ELF-1 (cell line): ENCODE measurements at regions not wholly inside any gene's neighbourhood (a gene's known extent, or its start where the extent isn't known, plus 50 kb on each side); places are given as distances from the start of the nearest gene placed in this dataset.

Experiments
- DNase-seq: peaks from one replicate; pipeline ENCODE4 v3.0.0-alpha.2; 2016; ENCODE audit warnings: low read depth, low spot score

GRCh38 chr18:31213641-31214040 lies 51.0 kb upstream of the DSC1 start:
- no peak for DNase-seq

DNA sequence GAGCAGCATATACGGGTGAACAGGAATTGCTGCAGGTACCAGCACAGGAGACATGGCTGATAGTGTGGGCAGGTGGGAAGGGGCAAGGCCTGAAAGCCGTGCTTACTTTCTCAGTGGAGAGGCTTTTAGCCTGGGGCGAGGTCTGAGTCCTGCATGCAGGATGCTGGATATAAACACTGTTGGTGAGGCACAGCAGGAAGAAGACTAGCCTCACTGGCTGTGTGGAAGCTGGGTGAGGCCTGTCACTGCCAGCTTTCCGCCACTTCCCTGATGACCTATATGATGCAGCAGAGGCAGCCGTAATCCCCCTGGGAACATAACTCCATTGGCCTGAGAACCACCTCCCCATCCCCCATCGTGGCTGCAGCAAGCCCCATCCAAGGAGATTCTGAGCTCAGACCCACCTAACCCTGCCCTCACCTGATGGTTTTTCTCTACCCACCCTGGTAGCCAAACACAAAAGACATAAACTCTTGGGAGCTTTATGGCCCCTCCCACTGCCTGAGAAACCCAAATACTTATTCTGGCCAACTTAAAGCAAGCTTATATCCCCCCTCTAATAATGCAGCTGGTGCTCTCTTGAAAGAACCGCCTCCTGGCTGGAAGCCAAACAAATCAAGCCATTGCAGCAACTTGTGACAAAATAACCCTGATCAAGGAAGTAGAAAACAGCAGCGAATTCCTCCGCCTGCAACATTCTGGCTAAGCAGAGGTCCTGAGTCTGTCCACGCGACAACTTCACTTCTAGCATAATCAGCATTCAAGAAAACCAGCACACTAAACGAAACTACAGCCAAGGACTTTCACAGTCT lies 54.6 kb upstream of the DSC1 start:
- peak; percentile 82 for DNase-seq

DNA sequence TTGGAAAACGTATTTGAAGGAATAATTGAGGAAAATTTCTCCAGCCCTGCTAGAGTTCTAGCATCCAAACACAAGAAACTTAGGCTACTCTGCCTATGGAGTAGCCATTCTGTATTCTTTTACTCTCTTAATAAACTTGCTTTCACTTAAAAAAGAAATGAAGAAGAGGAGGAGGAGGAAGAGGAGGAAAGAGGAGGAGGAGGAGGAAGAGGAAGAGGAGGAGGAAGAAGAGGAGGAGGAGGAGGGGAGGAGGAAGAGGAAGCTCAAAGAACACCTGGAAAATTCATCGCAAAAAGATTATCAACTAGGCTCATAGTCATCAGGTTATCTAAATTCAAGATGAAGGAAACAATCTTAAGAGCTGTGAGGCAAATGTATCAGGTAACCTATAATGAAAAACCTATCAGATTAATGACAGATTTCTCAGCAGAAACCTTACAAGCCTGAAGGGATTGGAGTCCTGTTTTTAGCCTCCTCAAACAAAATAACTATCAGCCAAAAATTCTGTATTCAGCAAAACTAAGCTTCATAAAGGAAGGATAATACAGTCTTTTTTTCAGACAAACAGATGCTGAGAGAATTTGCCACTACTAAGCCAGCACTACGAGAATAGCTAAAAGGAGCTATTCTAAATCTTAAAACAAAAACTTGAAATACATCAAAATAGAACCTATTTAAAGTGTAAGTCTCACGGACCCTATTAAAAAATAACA lies 56.2 kb upstream of the DSC1 start:
- DNase-seq = no peak

DNA sequence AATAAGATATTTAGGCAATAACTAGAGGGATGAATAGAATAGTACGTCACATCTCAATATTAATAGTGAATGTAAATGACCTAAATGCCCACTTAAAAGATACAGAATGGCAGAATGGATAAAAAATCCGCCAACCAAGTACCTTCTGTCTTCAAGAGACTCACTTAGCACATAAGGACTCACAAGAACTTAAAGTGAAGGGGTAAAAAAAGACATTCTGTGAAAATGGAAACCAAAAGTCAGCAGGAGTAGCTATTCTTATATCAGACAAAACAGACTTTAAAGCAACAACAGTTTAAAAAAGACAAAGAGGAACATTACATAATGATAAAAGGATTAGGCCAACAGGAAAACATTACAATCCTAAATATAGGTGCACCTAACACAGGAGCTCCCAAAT lies 56.7 kb upstream of the DSC1 start:
- no peak for DNase-seq

GRCh38 chr18:31223371-31223770 lies 60.7 kb upstream of the DSC1 start:
- DNase-seq = no peak

DNA sequence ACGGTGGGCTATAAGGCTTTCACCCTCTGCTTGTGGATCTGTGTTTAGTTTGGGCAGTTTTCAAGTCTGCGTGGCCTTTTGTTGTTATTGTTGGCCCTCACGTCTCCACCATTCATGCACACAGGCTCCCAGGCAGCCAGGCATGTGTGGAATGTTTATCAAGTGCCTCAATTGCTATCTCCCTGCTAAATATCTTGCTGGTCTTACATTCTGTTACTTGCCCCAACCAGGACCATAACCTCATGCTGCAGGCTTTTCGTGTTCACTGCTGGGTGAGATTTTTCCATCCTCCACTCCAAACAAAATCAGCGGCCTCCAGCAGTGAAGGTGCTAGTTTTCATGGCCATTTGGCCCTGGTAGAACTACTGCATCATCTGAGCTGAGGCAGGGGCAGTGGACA lies 63.0 kb upstream of the DSC1 start:
- DNase-seq = peak; percentile 84

DNA sequence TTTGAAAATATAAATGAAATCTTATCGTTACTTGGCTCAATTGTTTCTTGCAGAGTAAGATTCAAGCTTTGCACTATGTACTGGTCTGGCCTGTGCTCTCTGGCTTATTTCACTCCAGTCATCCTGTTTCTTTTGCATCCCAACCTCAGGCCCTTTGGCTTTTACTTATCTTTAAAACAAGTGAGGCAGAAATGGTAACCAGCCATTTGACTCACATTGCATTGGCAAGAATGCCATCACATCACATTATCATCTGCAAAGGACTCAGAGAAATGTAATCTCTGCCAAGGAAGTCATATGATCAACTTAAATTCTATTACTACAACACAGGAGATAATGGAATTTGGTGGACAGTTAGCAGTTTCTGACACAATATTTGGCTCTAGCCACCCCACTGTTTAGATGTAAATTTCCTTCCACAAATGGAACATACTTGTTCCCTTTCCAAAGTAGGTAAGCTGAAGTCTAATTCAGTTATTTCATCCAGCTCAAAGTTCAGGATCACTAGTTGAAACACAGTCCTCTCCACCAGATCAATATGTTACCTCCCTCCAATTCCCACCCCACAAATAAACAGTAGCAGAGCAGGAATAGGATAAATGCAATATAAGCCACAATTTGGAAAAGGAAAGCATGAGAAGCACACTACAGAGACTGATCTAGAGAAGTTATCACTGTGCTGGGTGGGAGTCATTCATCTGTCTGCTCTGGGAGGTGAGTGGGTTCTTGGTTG lies 65.0 kb upstream of the DSC1 start:
- no peak for DNase-seq

DNA sequence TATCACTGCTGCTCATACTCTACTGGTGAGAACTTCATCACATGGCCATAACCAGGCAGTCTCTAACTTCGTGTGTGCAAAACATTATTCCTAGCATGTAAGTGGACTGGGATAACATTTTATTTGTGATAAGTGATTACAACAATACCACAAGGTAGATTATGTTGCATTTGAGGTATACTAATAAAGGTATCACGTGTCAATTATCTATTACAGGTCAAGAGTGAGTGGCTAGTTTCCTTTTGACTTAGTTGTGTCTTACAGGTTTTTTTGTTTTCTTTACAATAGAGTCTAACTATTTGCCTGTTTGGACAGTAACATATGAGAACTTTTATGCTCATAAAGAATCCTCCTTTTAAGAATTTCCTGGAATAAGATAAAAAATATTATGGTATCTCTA lies 67.2 kb upstream of the DSC1 start:
- DNase-seq = no peak

- no peak for DNase-seq
Measured at GRCh38 chr18:31230495-31230894, 67.8 kb upstream of the DSC1 start.

- no peak for DNase-seq
Measured at GRCh38 chr18:31232013-31232412, 69.4 kb upstream of the DSC1 start.

DNA sequence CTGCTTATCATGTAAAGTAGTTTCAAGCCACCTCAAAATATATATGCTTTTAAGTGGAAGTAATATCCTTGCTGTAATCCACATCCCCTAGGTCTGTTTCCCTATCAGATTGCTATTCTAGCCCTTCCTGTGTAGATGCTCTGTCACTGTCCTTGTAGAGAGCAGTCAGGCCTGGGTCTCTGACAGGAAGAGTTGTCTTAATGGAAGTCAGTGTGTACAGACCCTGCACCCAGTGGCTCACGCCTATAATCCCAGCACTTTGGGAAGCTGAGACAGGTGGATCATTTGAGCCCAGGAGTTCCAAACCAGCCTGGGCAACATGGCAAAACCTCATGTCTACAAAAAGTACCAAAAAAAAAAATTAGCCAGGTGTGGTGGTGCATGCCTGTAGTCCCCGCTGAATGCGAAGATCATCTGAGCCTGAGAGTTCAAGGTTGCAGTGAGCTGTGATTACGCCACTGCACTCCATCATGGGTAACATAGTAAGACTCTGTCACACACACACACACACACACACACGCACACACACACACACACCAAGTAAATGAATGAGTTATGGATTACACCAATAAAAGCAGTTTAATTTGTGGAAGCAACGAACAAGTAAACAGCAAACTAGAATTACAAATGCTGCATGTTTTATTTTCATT lies 70.2 kb upstream of the DSC1 start:
- no peak for DNase-seq

GRCh38 chr18:31233621-31234275 lies 71.1 kb upstream of the DSC1 start:
- no peak for DNase-seq

DNA sequence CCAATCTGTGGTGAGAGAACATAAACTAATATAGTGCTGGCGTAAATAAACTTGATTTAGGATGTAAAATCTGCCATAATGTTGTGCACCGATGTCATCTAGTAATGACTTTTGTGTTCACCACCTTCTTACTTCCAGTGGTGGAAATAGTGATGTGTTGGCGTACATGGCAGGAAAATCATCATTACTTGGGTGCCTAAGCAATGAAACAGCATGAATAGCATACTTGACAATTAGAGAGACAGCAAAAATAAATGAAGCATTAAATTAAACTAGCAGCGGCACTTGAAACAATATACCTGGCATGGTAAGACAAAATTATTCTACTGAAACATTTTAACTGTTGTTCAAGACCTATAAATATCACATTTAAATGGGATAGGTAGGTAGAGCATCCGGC lies 73.2 kb upstream of the DSC1 start:
- no peak for DNase-seq

- no peak for DNase-seq
Measured at GRCh38 chr18:31237142-31237541, 74.5 kb upstream of the DSC1 start.

DNA sequence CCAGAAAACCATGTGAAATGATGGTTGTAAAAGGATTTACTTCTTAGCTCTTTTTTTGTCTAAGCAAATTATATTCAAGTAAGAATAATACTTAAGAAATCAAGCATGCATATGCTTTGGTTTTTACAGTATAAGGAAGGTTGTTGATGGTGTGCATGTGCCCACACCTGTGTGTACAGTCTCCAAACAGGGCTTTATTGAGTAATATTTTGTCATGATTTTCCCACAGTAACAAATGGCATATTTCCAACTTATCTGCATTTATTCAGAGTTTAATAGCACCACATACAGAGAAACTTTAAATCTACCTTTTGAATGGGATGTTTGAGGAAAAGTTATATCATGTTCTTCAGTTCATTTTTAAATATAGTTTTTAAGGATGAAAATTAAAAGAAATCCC lies 76.5 kb upstream of the DSG1 start:
- no peak for DNase-seq

DNA sequence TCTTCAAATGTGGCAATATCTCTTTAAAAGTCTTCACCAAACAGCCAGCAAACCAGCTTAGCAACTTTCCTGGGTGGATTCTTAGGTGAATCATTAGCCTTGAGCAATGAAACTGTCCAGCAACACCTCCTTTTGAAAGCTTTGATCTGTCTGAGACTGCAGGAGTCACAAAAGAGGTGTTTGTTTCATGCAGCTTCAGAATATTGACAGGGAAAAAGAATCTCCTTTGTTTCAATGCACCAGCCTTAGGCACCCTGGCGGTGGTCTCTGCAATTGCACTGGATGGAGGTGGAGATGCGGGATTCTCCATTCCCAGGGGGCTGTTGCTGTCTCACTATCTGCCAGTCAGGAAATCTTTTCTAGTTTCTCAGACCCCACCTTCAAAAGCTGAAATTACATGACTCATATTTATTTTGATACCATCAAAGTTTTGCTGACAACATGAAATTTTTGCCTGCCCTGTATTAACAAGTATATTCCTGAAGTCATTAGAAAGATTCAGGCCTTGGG lies 76.0 kb upstream of the DSG1 start:
- peak; percentile 92 for DNase-seq

DNA sequence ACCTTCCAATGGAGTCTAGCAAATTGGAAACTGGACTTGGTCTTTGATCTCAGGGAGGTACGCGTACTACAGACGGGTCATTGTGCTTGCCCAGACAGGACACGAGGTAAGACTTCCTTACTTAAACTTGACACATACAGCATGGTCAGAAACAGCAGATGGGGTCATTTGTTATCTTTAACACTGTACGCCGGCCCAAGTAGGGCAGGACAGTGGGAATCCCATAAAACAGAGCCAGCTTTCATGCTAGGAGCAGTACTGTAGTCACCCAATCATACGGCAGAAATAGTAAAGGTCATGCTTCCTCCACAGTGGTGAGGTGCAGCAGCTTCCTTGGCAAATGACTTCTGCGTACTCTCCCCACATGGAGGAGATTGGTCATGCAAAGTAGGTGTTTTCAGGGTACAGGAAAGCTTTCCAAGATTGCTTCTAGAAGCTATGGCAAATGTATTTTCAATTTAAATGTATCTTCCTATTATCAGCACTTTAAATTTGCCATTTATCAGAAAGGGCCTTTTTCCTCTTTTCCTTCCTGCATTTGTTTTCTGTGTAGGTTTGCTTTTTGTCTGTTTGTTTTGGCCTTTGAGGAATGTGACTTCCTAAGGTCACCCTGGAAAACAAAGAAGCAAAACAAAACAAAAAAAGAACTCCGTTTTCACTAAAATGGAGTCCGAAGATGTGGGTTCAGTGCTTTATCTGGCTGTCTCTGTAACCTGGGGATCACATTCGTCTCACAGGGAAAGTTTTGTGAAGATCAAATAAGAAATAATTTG lies 74.0 kb upstream of the DSG1 start:
- DNase-seq = peak; percentile 21

- peak; percentile 35 for DNase-seq
Measured at GRCh38 chr18:31244771-31245394, 73.1 kb upstream of the DSG1 start.

GRCh38 chr18:31245820-31246219 lies 72.1 kb upstream of the DSG1 start:
- no peak for DNase-seq

- no peak for DNase-seq
Measured at GRCh38 chr18:31246460-31246859, 71.5 kb upstream of the DSG1 start.
